HL-60 (cell line): ENCODE measurements at regions not wholly inside any gene's neighbourhood (a gene's known extent, or its start where the extent isn't known, plus 50 kb on each side); places are given as distances from the start of the nearest gene placed in this dataset.

ENCODE experiments used
- GABPA ChIP-seq: IDR thresholded peaks from 2 replicates; pipeline ENCODE4 v1.6.1; 2012; ENCODE audit warnings: low read depth
- POLR2AphosphoS5 ChIP-seq: IDR thresholded peaks from 2 replicates; pipeline ENCODE4 v1.6.1; 2012; ENCODE audit warnings: low read depth
- SPI1 ChIP-seq: IDR thresholded peaks from 2 replicates; pipeline ENCODE4 v1.6.1; 2012; ENCODE audit warnings: low read depth, mild to moderate bottlenecking, borderline replicate concordance
- TF ChIP-seq, protein P1 (sequence below): IDR thresholded peaks from one replicate; pipeline ENCODE4 v1.5.1; 2011; ENCODE audit warnings: low read length, control low read depth, inconsistent platforms; ENCODE audit not compliant: insufficient read depth
- TF ChIP-seq, protein P2 (sequence below): IDR thresholded peaks from 2 replicates; pipeline ENCODE4 v1.6.1; 2012; ENCODE audit warnings: low read depth; ENCODE audit not compliant: insufficient replicate concordance

DNA sequence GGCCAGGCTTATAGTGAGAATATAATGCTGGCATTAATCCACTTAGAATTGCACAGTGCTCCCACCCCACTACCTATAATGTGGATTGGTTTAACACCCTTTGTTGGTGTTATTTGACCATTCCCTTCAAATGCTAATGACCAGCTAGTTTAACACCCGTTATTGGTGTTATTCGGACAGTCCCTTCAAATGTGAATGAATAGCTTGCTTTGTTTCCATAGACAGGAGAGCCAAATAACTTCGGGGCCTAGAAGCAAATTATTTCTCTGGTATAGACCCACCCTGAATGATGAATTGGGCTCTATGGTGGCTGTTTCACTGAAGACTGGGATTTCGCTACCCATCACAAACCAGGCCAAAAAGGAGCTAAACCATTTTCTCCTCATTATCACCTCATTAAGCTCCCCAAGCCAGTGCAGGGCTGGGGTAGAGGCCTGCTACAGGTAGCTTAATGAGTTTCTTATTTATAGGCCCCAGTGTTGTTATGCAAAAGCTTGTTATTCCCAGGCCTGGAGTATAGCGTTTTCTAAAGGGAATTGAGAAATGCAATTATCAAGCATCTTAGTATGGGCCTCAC lies 494.1 kb upstream of the DPH6 start:
- TF ChIP-seq, protein P1, sequence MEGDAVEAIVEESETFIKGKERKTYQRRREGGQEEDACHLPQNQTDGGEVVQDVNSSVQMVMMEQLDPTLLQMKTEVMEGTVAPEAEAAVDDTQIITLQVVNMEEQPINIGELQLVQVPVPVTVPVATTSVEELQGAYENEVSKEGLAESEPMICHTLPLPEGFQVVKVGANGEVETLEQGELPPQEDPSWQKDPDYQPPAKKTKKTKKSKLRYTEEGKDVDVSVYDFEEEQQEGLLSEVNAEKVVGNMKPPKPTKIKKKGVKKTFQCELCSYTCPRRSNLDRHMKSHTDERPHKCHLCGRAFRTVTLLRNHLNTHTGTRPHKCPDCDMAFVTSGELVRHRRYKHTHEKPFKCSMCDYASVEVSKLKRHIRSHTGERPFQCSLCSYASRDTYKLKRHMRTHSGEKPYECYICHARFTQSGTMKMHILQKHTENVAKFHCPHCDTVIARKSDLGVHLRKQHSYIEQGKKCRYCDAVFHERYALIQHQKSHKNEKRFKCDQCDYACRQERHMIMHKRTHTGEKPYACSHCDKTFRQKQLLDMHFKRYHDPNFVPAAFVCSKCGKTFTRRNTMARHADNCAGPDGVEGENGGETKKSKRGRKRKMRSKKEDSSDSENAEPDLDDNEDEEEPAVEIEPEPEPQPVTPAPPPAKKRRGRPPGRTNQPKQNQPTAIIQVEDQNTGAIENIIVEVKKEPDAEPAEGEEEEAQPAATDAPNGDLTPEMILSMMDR: no peak
- TF ChIP-seq POLR2AphosphoS5 (no peak), GABPA (no peak), SPI1 (no peak)
- TF ChIP-seq, protein P2, sequence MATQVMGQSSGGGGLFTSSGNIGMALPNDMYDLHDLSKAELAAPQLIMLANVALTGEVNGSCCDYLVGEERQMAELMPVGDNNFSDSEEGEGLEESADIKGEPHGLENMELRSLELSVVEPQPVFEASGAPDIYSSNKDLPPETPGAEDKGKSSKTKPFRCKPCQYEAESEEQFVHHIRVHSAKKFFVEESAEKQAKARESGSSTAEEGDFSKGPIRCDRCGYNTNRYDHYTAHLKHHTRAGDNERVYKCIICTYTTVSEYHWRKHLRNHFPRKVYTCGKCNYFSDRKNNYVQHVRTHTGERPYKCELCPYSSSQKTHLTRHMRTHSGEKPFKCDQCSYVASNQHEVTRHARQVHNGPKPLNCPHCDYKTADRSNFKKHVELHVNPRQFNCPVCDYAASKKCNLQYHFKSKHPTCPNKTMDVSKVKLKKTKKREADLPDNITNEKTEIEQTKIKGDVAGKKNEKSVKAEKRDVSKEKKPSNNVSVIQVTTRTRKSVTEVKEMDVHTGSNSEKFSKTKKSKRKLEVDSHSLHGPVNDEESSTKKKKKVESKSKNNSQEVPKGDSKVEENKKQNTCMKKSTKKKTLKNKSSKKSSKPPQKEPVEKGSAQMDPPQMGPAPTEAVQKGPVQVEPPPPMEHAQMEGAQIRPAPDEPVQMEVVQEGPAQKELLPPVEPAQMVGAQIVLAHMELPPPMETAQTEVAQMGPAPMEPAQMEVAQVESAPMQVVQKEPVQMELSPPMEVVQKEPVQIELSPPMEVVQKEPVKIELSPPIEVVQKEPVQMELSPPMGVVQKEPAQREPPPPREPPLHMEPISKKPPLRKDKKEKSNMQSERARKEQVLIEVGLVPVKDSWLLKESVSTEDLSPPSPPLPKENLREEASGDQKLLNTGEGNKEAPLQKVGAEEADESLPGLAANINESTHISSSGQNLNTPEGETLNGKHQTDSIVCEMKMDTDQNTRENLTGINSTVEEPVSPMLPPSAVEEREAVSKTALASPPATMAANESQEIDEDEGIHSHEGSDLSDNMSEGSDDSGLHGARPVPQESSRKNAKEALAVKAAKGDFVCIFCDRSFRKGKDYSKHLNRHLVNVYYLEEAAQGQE: no peak
